Astrocyte (in vitro differentiated cells and primary cell): ENCODE measurements at regions not wholly inside any gene's neighbourhood (a gene's known extent, or its start where the extent isn't known, plus 50 kb on each side); places are given as distances from the start of the nearest gene placed in this dataset.

Experiments used
- CTCF ChIP-seq: IDR thresholded peaks from 2 replicates; pipeline ENCODE4 v1.5.1; 2011; ENCODE audit warnings: low read depth, mild to moderate bottlenecking, inconsistent platforms, low read length, moderate library complexity; ENCODE audit not compliant: insufficient read depth
- EZH2 ChIP-seq: IDR thresholded peaks from 2 replicates; pipeline ENCODE4 v1.6.1; 2012; ENCODE audit warnings: mild to moderate bottlenecking, low read length, inconsistent platforms; ENCODE audit not compliant: insufficient read depth

GRCh38 chr20:53728359-53728758 is 134.7 kb upstream of the ZNF217 start:
- no peak for TF ChIP-seq CTCF
- no peak for TF ChIP-seq EZH2
